ENCODE measurements at regions not wholly inside any gene's neighbourhood (a gene's known extent, or its start where the extent isn't known, plus 50 kb on each side); places are given as distances from the start of the nearest gene placed in this dataset.
"Not testable (repeated sequence)": the region's sequence is repeated elsewhere in the genome, so short reads cannot be mapped to it uniquely, and the experiment has no call there.

DNA sequence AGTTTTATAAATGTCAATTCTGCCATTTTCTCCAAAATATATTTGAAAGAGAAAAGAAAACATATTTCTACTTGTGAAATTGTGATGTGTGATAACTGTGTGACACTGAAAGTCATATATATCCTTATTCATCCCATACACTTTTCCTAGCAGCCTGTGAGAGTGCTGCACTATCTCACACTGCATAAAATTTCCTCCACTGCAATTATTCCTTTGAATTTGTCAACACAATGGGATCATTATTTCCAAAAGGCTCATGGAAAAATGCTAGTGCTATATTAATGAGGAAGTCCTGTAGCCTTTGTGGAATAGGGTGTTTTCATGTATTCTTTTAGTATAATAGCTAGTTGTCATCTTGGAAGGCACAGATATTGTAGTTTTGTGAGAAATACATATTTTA lies 504.1 kb downstream of the RPL10L start:
- DNase-seq: no peak
- intact Hi-C loops (cut with DNase I): no loop called here

DNA sequence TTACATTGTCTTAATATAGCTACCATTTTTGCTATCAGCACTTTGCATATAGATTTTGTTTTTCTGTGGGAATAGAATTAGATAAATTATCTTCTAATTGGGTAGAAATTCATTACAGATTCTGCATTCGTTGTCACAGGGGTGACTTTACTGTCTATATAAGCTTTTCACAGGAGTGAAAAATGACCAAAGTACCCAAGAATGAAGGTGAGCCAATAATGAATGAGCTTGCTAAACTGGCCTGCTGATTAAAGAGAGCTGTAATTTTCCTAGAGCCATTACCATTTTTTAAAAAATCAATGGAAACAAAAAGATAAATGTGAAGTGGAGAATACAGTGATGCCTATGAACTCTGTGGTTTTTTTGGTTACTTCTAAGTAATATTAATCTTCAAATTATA lies 504.6 kb downstream of the RPL10L start:
- no peak for DNase-seq
- intact Hi-C loops (cut with DNase I): no loop called here

DNA sequence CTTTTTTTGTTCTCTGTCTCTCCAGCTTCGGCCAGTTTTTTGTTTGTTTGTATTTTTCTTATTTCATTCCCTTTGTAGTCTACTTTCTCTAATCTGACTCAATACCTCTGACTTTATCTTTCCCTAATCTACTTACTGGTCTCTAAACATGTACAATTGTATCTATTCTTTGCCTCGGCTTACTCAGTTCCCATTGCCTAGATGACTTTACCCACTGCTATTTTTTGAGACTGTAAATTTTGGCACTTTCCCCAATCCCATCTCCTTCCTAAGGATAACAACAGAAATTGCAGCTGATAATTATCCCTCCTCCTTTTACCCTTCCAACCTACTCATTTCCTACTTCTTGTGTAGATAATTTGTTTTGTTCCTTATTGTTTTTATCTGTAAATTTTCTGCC lies 511.1 kb downstream of the RPL10L start:
- intact Hi-C loops (cut with DNase I): no loop called here
- no peak for DNase-seq

DNA sequence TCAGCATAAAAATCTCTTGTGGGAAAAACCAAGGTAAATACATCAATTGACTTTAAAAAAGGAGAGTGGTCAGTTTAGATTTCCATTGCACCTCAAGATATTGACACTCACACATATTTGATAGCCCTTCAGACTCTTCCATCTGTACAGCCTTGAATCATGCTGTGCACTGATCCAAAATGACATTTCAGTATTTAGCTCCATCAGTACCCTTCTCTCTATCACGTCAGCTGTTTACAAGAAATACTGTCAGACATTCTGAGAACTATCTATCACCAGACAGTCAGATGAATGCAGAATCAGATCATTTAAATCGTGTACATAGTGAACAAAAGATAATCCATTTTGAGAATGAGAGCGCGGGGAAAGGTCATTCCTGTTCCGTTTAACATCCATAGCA lies 511.9 kb downstream of the RPL10L start:
- intact Hi-C loops (cut with DNase I): no loop called here
- no peak for DNase-seq

DNA sequence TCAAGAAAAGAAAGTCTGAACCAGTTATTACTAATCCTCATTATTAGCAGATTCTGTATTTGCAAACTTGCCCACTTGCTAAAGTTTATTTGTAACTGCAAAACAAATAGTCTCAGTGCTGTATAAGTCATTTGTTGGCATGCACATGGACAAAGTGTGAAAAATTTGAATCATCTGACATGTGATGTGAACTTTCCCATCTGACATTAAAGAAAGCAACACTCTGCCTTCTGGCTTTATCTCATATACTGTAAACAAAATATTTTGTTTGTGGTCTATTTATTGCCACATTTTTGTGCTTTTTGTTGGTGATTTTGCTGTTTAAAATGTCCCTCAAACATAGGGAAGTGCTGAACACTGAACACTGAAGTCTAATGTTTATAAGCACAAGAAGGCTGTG lies 513.8 kb downstream of the RPL10L start:
- intact Hi-C loops (cut with DNase I): no loop called here

DNA sequence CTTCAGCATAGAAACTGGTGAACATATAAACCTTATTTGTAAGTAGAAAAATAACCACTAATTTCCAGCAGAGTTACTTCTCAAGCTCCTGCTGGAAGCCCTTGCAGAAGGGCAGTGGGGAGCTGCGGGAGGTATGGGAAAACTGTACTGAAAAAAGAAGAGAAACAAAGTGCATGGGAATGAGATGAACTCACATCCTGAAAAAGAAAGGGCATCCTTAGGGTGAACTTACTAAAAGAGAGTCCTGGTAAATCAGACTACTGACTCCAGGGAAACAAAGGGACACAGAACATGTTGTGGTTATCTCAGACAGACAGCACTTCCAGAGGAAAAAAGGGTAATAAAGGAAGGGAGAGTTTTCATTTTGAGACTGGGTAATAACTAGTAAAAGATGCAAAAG lies 515.1 kb downstream of the RPL10L start:
- intact Hi-C loops (cut with DNase I): no loop called here
- no peak for DNase-seq

More for the DNA sequence above, 513.8 kb downstream of the RPL10L start:
- no peak for DNase-seq

DNA sequence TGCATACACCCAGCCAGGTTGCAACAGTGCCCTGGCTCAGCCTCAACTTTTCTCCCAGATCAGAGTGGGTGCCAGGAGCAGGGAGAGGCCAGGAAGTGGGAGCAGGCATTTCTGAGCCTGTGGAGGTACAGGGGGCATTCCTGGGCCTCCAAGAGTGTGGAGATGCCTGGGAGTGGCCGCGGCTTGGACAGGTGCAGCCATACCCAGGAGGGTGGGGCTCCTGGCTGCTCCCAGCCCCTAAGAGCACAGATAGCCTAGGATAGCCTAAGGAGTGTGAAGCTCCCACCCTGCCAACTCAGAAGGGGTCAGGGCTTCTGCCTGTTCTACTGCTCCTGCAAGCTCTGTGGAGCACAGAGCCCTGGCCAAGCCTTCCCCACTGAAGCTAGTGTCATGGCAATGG lies 543.4 kb downstream of the RPL10L start:
- intact Hi-C loops (cut with DNase I): no loop called here
- DNase-seq: no peak

DNA sequence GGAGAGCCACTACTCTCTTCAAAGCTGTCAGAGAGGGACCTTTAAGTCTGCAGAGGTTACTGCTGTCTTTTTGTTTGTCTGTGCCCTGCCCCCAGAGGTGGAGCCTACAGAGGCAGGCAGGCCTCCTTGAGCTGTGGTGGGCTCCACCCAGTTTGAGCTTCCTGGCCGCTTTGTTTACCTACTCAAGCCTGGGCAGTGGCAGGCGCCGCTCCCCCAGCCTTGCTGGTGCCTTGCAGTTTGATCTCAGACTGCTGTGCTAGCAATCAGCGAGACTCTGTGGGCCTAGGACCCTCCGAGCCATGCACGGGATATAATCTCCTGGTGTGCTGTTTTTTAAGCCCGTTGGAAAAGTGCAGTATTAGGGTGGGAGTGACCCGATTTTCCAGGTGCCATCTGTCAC lies 550.7 kb downstream of the RPL10L start:
- DNase-seq; intact Hi-C loops (cut with DNase I): not testable (repeated sequence)

DNA sequence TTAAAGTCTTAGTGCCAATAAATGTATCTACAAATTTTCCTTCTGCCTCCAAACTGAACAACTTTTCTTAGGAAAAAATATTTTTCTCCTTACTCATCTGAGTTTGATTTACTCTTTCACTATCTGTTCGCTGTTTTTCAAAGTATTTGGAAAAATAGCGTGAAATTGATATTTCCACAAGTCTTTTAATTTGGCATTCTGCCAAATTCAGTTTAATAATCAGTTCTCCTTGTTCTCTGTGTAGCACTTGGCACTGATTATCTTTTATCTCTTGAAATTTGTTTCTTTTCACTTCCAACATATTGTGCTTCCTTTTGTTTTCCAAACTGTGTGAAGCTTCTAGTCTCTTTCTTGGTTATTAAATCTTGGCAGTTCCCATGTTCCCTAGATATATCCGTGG lies 559.8 kb downstream of the RPL10L start:
- no peak for DNase-seq
- intact Hi-C loops (cut with DNase I): no loop called here

DNA sequence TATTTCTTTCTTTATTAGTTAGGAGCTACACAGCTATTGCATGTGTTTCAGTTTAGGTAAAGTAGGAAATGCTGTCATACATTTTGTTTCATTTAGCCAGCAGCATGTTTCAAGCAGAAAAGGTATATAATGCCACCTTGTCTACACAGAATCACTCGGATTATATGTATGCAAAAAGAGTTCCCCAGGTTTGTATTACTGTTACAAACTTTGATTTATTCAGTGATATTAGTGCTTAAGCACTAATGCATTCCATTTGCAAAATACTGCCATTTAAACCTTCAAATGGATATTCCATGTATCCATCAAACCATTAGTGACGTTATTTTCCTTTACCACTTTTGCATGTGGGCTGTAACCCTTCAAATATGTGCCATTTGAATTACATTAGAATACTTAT lies 564.0 kb downstream of the RPL10L start:
- DNase-seq: no peak
- intact Hi-C loops (cut with DNase I): no loop called here

DNA sequence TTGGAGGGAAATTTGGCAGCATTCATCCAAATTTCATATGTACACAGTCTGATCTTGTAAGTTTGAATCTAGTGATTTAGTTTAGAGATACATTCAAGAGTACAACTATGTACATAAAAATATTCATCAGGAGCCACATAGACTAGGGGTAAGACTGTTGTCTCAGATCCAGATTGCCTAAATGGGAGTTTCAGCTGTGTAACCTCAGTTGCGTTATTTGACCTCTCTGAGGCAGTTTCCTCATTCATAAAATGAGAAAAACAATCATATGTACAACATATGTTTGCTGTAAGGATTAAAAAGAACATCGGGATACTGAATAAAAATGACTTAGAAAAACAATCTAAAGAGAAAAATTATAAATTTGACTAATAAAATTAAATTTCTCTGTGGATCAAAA lies 577.5 kb downstream of the RPL10L start:
- intact Hi-C loops (cut with DNase I): no loop called here
- no peak for DNase-seq

DNA sequence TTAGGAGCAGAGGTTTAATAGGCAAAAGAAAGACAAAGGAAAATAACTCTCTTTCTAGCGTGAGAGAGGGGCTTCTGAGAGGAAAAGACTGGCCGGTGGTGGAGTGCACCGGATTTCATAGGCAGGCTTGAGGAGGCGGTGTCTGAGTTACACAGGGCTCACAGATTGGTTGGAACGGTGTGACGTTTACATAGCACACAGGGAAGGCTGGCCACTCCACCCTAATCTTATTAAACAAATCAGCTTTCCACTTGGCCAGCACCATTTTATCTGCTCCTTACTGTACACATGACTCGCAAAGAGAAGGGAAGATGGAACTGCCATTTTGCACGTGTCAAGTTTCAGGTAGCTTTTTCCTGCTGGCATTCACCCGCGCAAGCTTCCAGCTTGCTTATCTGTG lies 587.7 kb downstream of the RPL10L start:
- DNase-seq: peak in 3 of 42 donors; percentile 2 to 4 (median 3)
- intact Hi-C loops (cut with DNase I): no loop called here

DNA sequence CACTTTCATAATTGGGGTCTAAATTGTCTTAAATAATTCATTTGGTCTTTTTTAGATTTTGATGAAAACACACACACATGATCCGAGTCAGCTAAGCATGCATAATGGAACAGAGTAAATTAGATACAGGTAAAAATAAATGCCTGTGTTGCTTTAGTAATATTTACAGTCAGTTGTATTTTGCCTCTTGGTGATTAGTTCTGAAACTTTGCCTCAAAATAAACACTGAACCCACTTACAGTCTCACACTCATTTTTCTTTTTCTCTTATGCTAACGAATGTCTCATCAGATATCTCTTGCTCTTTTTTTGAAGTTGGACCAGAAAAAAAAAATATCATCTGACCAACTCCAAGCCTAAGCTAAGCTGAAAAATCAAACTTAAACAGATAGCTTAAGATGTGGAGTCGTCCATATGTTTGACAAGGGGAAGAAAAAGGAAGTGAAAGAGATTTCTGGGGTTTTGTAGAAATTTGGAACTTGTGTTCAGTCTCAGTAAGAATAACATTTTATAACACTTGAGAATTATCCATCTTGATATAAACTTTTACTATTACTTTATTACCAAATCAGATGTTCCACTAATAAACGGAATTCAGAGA lies 592.5 kb downstream of the RPL10L start:
- no peak for DNase-seq
- intact Hi-C loops (cut with DNase I): no loop called here

DNA sequence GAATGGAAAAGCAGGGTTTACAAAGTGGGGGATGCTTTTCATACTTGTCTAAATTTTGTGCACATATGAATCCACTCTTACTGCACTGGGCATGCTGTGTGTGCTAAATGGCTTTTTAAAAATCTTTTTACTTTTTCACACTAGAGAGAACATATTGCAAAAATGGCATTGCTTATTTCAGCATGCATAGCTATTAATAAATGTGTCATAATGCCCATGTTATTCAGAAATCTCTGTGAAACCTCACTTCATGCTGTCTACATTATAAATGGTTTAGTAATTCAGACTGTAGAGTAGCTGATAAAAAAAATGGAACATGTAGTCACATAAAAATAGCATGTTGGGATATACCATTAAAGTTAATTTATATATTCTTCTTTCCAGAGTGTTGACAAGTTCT lies 593.8 kb downstream of the RPL10L start:
- intact Hi-C loops (cut with DNase I): no loop called here
- no peak for DNase-seq

DNA sequence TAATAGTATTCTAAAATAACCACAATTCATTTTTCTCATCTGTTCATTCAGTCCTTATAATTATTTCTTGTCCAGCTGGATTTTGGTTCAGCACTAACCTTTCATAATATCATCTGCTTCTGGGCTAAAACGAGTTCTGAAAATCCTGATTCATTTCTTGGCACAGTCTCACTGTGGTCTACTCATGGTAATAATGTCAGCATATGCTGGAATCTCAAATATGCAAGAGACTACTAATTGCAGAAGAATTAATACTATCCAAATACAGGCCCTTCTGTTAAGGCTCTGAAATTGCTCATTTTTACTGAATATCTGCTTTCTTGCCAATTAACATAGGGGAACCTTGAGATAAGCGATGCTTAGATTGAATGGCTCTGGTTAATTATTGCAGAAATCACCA lies 597.1 kb downstream of the RPL10L start:
- no peak for DNase-seq
- intact Hi-C loops (cut with DNase I): no loop called here

DNA sequence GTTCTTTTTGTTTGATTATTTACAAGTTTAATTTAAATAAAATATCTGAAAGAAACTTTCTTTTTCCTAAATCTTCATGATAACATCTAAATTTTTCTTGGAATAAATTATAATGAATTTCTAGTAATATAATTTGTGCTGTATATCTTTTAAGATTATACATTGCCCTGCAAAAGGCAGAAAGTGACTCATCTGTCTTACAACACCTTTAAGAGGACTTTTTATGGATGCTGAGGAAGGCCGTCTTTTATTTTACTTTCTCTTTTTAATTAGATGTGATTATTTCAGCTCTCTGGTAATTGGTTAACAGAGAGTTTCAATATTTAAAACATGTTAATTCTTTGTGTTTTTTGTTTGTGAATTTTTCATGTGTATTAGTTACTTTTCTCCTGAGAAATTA lies 598.4 kb downstream of the RPL10L start:
- intact Hi-C loops (cut with DNase I): no loop called here
- DNase-seq: no peak

DNA sequence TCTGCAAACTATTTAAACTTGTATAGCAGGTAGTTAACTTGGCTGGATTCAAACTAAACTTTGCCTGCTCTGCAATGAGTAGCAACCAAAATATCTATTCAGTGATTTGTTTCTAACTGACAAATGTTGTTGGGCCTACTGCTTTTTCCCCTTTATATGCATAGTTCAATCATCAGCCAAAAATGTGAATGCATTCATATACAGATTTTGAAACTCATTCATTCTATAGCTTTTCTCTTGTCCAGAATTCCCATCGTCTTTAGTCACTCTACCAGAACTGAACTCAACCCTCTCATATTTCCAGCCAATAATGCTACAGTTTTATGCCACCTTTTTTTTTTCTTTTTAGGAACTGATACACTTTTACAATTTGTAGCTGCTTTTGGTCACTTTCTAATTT lies 599.8 kb downstream of the RPL10L start:
- intact Hi-C loops (cut with DNase I): no loop called here
- DNase-seq: no peak

DNA sequence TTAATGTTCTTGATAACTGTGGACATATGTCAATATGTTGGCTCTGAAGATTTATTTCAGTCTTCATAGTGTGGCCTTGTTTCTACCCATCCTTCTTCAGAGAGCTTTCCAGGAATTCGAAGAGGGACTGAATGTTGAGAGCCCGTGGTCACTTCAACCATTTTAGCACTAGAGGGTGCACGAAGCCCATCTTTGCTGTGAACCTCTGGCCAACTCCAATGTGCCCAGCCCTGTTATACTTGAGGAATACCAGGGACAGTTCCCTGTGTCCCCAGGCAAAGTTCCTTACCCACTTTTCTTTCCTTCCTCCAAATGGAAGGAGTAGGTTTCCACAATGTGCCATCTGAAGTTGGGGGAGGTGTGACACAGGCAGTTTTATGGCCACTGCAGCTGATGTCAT lies 603.5 kb downstream of the RPL10L start:
- intact Hi-C loops (cut with DNase I): no loop called here
- DNase-seq: no peak

DNA sequence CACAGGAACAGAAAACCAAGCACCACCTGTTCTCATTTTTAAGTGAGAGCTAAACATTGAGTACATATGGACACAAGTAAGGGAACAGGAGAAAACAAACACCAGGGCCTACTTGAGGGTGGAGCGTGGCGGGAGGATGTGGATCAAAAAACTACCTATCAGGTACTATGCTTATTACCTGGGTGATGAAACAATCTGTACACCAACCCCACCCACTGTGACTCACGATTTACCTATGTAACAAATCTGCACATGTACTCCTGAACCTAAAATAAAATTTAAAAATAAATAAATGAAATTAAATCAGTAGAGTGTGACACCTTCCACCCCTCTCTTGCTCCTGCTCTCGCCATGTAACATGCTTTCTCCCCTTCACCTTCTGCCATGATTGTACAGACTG lies 615.5 kb downstream of the RPL10L start:
- DNase-seq: no peak
- intact Hi-C loops (cut with DNase I): no loop called here

DNA sequence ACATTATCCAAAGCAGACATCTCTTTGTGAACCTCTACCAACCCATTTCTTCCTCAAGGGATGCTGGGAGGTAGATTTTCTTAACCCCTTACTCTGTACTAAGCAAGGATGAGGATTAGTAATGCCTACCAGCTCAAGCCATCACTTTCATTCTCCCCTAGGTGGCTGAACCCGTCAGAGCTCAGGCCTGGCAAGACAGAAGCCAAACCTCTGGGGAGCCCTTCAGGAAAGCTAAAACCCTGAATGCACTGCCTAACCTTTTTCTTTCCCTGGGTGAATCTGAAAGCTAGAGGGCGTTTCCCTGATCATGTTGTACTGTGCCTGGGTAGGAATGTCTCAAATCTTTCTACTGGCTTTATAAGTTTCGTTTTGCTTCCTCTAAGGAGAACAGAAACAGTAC lies 617.3 kb downstream of the RPL10L start:
- intact Hi-C loops (cut with DNase I): no loop called here
- no peak for DNase-seq

DNA sequence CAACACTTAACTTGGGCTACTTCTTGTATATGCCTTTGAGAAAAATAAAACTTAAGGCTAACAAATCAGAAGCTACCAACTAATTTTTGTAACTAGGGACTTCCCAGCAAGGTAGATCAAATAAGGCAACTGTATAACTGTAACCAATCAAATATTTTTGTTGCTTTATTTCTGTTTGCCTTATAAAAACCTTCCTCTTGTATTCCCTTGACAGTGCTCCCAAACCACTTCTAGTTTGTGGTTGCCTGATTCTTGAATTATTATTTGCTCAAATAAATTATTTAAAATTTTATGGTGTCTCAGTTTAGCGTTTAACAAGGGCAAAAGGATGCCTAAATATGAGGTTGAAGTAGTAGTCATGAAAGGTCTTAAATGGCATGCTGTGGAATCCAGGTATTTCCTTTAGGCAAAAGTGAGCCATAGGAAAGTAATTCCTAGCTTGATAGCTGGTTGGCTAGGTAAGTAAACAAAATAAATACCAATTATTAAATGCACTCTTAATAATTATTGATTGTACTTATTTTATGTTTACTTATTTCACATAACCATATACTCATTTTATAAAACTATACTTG lies 632.6 kb downstream of the RPL10L start:
- DNase-seq: no peak
- intact Hi-C loops (cut with DNase I): no loop called here

DNA sequence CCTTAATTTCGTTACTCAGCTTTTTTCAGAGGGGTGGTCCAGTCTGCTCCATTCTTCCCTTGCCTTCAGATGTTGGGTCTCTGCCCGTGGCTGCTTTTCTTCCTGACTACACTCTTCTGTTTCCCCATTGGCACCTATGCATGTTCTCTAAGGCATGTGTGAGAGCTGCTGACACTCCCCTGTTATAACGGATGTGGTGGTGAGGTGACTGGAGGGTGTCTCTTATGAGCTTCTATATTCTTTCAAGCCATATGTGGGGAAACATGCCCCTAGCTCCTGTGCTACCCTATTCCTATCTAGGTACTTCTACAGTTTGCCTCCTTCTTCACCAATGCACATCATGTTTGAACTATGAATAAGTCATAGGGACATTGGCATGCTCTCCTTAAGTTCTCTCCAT lies 643.2 kb downstream of the RPL10L start:
- DNase-seq: no peak

More for the DNA sequence above, 643.2 kb downstream of the RPL10L start:
- intact Hi-C loops (cut with DNase I): no loop called here

Data from head of caudate nucleus (tissue), 42 donors.